ENCODE measurements at regions not wholly inside any gene's neighbourhood (a gene's known extent, or its start where the extent isn't known, plus 50 kb on each side); places are given as distances from the start of the nearest gene placed in this dataset.
"Not testable (repeated sequence)": the region's sequence is repeated elsewhere in the genome, so short reads cannot be mapped to it uniquely, and the experiment has no call there.

DNA sequence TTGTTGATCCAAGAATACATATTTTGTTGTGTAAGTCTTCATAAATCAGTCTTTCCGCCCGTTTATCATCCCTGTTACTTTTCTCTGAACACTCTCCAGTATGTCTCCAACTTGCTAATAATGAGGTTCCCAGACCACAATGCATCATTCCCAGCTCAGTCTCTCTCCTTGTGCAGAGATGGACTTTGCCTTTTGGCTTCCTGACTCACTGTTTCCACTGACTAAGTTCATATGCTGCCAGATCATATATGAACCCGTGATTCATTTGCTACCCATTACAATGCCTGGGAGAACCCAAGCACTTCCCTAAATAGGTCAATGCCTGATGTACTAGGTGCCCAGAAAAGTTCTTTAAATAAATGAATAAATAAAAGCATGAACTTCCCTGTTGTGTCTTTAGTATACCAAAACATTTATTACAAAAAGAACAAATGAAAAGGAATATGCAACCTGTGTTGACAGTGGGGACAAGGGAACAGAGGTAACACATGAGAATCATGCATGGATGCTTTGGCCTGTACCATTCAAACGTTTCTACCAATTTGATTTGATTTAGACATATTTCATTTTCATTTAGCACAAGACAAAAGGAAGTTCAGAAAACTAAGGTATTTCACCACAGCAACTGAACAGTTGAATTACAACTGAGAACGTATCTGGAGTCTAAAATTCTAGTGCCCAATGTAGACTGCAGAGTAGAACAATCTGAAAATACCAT, 215.4 kb upstream of the HNRNPA3 start:
- intact Hi-C loops (cut with DNase I), result no loop called here
- DNase-seq (ENCODE audit: low spot score), result no peak

- intact Hi-C loops (cut with DNase I), result no loop called here
- DNase-seq (ENCODE audit: low spot score), result no peak
Measured at GRCh38 chr2:176997792-176998169, 214.8 kb upstream of the HNRNPA3 start.

- DNase-seq (ENCODE audit: low spot score), result no peak
- intact Hi-C loops (cut with DNase I), result no loop called here
Measured at GRCh38 chr2:176999301-176999700, 213.3 kb upstream of the HNRNPA3 start.

DNA sequence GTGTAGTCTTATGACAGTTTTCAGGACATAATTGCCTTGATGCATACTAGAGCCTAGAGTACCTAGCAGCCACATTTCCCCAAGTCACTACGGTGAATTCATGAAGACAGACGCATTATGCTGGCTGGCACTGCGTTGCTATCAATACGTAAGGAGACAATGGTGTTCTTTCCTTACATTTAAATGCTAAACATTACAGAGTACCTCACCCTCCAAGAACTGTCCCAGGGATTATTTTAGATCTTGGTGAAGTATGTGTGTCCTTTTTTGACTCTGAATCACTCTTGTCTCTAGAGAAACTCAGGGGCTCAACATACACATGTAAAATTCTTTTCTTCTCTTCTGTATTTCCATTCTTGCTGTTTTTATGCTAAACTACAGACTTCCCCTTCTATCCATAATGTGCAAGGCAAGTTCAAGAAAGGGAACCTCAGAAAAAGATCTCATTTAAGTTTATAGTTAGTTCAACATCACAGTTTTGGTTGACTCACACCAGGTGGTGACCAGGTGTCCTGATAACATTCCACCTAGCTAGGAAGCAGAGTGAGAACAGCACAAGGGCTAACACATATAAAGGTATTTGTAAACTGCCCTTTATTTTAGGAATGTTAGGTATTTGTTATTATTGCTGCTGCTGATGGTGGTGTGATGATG, 212.4 kb upstream of the HNRNPA3 start:
- no peak for DNase-seq (ENCODE audit: low spot score)
- intact Hi-C loops (cut with DNase I), result no loop called here

GRCh38 chr2:177000715-177001072, 211.9 kb upstream of the HNRNPA3 start:
- intact Hi-C loops (cut with DNase I), result no loop called here
- no peak for DNase-seq (ENCODE audit: low spot score)

DNA sequence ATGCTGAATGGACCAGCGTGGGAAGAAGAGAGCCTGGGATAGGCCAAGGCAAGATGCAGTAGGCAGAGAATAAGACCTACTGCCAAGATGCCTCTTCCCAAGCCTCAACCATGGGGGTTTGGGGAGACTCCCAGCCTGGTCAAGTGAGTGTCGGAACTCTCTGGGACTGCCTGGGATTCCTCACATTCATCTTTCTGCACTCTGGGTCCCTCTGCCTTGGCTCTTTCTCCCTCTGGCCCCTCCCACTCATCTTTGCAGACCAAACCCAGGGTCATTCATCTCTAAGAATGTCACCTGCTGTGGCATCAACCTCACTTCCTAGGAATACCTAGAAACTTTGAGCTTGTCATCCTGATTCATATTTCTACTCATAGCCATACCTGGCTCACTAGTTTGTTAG, 211.3 kb upstream of the HNRNPA3 start:
- no peak for DNase-seq (ENCODE audit: low spot score)
- intact Hi-C loops (cut with DNase I), result no loop called here

- DNase-seq (ENCODE audit: low spot score), result no peak
- intact Hi-C loops (cut with DNase I), result no loop called here
Measured at GRCh38 chr2:177002983-177003382, 209.6 kb upstream of the HNRNPA3 start.

DNA sequence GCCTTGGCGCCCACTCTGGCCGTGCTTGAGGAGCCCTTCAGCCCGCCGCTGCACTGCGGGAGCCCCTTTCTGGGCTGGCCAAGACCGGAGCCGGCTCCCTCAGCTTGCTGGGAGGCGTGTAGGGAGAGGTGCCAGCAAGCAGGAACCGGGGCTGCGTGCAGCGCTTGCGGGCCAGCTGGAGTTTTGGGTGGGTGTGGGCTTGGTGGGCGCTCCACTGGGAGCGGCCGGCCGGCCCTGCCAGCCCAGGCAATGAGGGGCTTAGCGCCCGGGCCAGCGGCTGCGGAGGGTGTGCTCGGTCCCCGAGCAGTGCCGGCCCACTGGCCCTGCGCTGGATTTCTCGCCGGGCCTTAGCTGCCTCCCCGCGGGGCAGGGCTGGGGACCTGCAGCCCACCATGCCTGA, 204.9 kb upstream of the HNRNPA3 start:
- intact Hi-C loops (cut with DNase I); DNase-seq (ENCODE audit: low spot score): not testable (repeated sequence)

DNA sequence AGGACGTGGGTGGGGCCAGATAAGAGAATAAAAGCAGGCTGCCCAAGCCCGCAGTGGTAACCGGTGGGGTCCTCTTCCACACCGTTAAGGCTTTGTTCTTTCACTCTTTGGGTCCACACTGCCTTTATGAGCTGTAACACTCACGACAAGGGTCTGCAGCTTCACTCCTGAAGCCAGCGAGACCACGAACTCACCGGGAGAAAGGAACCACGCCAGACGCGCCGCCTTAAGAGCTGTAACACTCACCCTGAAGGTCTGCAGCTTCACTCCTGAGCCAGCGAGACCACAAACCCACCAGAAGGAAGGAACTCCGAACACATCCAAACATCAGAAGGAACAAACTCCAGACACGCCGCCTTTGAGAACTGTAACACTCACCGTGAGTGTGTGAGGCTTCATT, 203.9 kb upstream of the HNRNPA3 start:
- intact Hi-C loops (cut with DNase I); DNase-seq (ENCODE audit: low spot score): not testable (repeated sequence)

DNA sequence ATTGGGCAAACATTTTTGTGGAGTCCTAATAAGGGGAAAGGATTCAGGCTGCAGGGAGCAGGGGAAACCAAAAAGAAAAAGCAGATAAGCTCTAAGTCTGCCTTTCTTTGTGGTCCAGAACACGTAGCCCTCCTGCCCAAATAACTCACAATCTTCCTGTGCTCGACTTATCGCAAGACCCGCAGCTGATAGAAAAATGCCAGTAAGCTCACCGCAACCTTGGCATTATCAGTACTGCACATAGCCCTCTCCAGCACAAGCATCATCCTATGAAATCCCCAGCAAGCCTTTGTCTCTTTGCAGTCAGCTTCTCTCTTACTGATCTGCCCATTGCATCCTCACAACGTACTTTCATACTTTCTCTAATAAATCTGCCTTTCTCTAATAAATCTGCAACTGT, 202.4 kb upstream of the HNRNPA3 start:
- DNase-seq (ENCODE audit: low spot score), result no peak
- intact Hi-C loops (cut with DNase I), result no loop called here

DNA sequence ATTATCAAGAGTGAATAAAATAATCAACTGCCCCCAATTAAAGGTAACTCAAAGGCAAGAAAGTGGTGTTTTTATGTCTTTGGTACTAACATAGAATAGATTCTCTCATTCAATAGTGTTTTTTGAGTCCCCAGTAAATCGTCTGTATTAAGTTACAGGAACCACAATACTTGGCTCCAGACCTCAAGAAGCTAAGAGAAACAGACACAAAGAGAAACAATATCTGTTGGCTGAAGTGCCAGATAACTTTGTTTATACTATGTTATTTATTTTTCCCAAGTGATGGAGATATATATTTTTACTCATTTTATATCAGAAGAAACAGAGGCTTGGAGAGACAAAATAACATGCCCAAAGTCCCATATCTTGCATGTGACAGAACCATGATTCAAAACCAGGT, 201.7 kb upstream of the HNRNPA3 start:
- no peak for DNase-seq (ENCODE audit: low spot score)
- intact Hi-C loops (cut with DNase I), result no loop called here

- intact Hi-C loops (cut with DNase I), result no loop called here
Measured at GRCh38 chr2:177014946-177015345, 197.6 kb upstream of the HNRNPA3 start.

DNA sequence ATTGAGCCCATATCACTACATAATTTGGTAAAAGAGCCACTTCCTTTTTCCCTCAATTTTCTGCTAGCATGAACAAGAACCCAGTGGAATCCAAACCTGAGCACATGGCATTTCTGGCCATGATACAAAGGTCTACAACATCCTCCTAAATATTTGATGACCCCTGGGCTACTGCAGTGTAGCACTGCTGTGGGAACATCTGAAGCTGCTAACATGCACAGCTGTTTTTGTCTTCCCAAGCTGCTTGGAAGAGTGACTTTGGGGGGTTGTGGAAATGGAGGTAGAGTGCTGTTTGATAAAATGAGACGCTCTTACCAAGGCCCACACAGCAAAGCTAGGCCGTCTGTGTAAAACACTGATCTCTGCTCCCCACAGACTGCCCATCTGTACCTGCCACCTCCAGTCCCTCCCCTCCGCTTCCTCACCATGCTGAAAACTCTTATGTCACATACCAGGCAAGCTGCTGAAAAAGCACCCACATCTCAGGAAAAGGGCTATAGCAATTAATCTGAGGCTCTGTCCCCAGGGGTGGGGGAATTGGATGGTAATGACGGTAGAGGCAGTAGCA, 197.2 kb upstream of the HNRNPA3 start:
- no peak for DNase-seq (ENCODE audit: low spot score)
- intact Hi-C loops (cut with DNase I), result no loop called here

More at GRCh38 chr2:177014946-177015345, 197.6 kb upstream of the HNRNPA3 start:
- no peak for DNase-seq (ENCODE audit: low spot score)

DNA sequence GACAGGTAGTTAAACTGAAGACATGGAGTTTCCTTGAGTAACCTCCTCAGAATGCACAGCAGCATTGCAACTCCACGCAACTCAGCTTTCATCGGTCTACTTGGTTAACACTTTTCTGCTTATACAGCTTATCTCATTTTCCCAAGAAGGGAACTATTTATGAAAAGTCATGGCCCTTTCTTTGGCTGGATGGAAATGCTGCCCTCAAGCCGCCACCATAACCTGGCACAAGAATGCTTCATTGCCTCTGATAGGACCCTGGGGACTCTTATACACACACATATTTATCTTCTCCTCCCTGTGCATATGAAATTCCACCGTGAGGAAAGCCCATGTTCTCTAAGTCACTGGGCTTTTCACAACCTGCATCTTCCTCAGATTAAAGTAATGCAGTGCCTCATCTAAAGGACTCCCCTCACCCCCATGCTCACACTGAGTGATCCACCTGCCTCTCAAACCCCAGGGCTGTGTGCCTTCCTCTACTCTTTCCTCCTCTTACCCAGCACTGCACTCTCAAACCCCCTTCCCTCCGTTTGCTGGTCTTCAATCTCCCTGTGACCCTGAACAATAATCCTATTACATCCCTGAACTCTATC, 192.0 kb upstream of the HNRNPA3 start:
- DNase-seq (ENCODE audit: low spot score), result no peak
- intact Hi-C loops (cut with DNase I), result no loop called here

DNA sequence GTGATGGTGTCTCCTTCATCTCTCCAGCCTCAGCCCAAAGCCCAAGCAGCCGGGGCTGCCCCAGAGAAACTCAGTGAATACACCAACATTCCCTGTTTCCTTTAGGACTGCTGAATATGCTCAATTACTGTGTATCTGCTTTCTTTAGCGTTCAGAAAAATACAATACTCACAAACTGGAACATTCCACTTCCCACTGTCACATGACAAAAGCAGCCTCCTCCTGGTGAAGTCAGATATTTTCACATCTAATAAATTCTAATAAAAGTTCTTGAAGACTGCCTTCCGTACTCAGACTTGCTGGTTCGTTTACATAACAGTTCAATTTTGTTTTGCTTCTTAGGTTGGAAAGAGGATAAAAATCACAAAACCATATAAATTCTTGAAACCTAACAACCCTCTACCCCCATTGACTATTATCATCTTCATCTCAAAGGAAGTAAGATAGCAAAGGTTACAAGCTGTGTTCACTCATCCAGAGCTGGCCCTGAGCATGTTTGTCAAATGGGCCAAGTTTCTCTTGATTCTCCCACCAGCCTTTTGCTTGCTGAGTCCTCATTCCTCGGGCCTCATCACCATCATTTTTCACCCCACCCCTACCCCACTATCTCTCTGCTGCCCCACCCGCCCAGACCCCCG, 190.8 kb upstream of the HNRNPA3 start:
- intact Hi-C loops (cut with DNase I), result no loop called here
- DNase-seq (ENCODE audit: low spot score), result no peak

DNA sequence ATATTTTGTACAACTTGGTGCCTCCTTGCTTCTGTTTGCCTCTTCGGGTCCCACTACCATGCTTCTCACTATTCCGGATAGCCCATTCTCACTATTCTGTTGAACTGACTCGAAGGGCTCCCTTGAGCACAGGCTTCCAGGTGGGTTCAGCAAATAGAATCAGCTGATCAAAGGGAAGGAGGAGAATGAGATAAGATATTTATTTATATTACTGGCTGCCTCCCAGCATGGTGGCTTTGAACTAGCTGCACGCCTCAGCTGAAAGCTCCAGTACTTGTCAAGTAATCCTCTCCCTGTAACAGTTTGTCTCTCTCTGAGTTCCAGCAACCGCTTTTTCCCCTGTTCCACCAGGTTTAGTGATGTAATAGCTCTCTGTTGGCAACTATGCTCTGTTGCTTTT, 187.8 kb upstream of the HNRNPA3 start:
- no peak for DNase-seq (ENCODE audit: low spot score)
- intact Hi-C loops (cut with DNase I), result no loop called here

DNA sequence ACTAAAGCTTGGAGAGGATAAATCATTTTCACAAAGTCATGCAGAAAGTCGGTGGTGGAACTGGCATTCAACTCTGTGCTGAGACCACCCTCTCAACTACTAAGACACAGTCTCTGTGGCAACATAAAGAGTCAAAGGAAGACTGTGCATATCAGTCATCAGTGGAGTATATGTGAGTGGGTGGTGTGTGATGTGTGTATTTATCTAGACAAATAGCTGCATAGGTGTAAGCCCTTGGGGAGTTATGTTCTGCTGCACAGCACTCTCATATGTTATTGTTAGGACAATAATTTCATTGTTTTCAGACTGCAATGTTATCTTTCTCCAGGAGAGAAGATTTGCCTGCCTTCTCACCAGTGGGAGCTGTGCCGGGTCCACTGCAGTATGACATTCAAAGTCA, 186.3 kb upstream of the HNRNPA3 start:
- no peak for DNase-seq (ENCODE audit: low spot score)
- intact Hi-C loops (cut with DNase I), result no loop called here

DNA sequence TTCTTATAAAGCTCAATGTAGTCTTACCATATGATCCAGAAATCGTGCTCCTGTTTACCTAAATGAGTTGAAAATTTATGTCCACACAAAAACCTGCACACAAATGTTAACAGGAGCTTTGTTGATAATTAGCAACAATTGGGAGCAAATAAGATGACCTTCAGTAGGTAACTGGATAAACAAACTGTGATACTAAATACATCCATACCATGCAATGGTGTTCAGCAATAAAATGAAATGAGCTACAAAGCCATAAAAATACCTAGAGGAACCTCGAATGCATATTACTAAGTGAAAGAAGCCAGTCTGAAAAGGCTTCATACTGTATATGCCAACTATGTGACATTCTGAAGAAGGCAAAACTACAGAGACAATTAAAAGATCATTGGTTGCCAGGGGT, 185.6 kb upstream of the HNRNPA3 start:
- intact Hi-C loops (cut with DNase I), result no loop called here
- no peak for DNase-seq (ENCODE audit: low spot score)

DNA sequence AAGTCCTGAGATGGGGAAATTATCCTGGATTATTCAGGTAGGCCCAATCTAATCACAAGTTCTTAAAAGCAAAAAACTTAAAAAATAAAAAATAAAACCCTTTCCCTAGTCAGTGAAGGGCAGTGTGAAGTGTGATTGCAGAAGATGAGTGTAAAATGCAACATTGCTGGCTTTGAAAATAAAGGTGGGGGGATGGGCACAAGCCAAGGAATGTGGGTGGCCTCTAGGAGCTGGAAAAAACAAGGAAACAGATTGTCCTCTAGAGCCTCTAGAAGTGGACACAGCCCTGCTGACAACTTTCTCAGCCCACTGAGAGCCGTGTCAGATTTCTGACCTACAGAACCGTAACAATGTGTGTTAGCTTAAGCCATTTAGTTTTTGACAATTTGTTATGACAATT, 184.3 kb upstream of the HNRNPA3 start:
- DNase-seq (ENCODE audit: low spot score), result no peak
- intact Hi-C loops (cut with DNase I), result no loop called here

GRCh38 chr2:177029075-177029474, 183.5 kb upstream of the HNRNPA3 start:
- intact Hi-C loops (cut with DNase I), result no loop called here
- no peak for DNase-seq (ENCODE audit: low spot score)

- intact Hi-C loops (cut with DNase I), result no loop called here
- DNase-seq (ENCODE audit: low spot score), result no peak
Measured at GRCh38 chr2:177029501-177029900, 183.1 kb upstream of the HNRNPA3 start.

Measured in cardiac septum (tissue), 1 donor.